ENCODE measurements at regions not wholly inside any gene's neighbourhood (a gene's known extent, or its start where the extent isn't known, plus 50 kb on each side); places are given as distances from the start of the nearest gene placed in this dataset.

DNA sequence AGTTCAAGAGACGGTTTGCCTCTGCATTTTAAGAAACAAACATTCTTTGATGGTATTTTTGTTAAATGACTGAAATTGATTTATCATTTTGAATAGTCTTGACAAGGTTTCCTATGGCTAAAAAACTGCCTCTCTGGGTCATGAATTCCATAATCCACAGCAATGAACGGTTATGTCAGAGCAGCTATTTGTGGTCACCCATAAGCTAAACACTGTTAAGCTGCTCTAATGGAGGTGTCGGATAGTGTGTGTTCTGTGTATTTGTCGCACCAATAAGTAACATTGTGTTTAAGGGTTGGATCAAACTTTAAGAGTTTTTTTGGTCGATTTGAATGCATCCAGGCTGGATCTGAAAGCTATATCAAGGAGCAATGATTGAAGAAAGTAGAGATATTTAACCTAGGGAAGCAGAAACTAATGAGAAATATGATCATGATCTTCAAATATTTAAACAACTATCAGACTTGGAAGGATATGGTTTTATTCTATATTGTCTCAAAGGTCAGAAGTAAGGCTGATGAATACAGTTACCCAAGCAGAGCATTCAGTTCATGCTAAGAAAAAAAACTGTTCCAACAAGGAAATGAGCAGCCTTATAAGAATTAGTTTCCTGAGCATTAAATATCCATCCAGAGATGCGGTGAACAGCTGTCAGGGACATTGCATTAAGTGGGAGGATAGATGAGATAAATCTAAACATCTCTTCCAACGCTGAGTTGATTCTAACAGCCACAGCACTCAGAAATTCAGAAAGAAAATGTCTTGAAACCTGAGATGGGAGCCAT lies 232.3 kb upstream of the RPS6KA3 start:
- TF ChIP-seq, protein P1, sequence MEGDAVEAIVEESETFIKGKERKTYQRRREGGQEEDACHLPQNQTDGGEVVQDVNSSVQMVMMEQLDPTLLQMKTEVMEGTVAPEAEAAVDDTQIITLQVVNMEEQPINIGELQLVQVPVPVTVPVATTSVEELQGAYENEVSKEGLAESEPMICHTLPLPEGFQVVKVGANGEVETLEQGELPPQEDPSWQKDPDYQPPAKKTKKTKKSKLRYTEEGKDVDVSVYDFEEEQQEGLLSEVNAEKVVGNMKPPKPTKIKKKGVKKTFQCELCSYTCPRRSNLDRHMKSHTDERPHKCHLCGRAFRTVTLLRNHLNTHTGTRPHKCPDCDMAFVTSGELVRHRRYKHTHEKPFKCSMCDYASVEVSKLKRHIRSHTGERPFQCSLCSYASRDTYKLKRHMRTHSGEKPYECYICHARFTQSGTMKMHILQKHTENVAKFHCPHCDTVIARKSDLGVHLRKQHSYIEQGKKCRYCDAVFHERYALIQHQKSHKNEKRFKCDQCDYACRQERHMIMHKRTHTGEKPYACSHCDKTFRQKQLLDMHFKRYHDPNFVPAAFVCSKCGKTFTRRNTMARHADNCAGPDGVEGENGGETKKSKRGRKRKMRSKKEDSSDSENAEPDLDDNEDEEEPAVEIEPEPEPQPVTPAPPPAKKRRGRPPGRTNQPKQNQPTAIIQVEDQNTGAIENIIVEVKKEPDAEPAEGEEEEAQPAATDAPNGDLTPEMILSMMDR (conservative IDR thresholded peaks at IDR 0.05) = no peak
- TF ChIP-seq EZH2 (IDR thresholded peaks at IDR 0.05; ENCODE audit: low read depth) = no peak
- no peak overlapping the region for H2AFZ ChIP-seq

GRCh38 chrX:20495575-20495974 lies 228.9 kb upstream of the RPS6KA3 start:
- no peaks in the 10 kb centered on the region for H3F3A ChIP-seq (ENCODE audit: insufficient read depth, low read depth)
- no peaks in the 10 kb centered on the region for H3K9me2 ChIP-seq (ENCODE audit: insufficient read depth)
- TF ChIP-seq, protein P1 (conservative IDR thresholded peaks at IDR 0.05) = no peak
- TF ChIP-seq EZH2 (IDR thresholded peaks at IDR 0.05; ENCODE audit: low read depth) = no peak
- H3K27me3 ChIP-seq (ENCODE audit: insufficient read depth, low read depth) = no peaks in the 10 kb centered on the region
- ChIA-PET POLR2A (ENCODE audit: unreplicated experiment) (no interaction called here), CTCF (no interaction called here)
- H3K4me3 ChIP-seq = no peak overlapping the region
- H3K27ac ChIP-seq = no peak overlapping the region
- BruUV-seq (replicated peaks) = no TSS peak
- H3K36me3 ChIP-seq (ENCODE audit: low read depth) = no peaks in the 10 kb centered on the region
- H3K79me2 ChIP-seq (ENCODE audit: low read depth) = no peaks in the 10 kb centered on the region
- H2AFZ ChIP-seq = no peak overlapping the region
- intact Hi-C loops (cut with micrococcal nuclease; ENCODE audit: unreplicated experiment) = no loop called here
- no peak overlapping the region for H3K4me2 ChIP-seq
- H3K4me1 ChIP-seq (replicated peaks; ENCODE audit: insufficient read depth) = no peaks in the 10 kb centered on the region
- DNase-seq = no peak
- no peaks in the 10 kb centered on the region for H3K9me3 ChIP-seq (ENCODE audit: insufficient read depth, low read depth)
- no peaks in the 10 kb centered on the region for H4K20me1 ChIP-seq (ENCODE audit: insufficient read depth)

More for the DNA sequence above, 232.3 kb upstream of the RPS6KA3 start:
- Histone ChIP-seq H3F3A (ENCODE audit: insufficient read depth, low read depth) (no peaks in the 10 kb centered on the region), H3K27ac (no peak overlapping the region), H3K4me2 (no peak overlapping the region), H3K4me1 (replicated peaks; ENCODE audit: insufficient read depth) (no peaks in the 10 kb centered on the region), H3K9me2 (ENCODE audit: insufficient read depth) (no peaks in the 10 kb centered on the region), H3K27me3 (ENCODE audit: insufficient read depth, low read depth) (no peaks in the 10 kb centered on the region), H3K9me3 (ENCODE audit: insufficient read depth, low read depth) (no peaks in the 10 kb centered on the region), H3K4me3 (no peak overlapping the region), H3K36me3 (ENCODE audit: low read depth) (no peaks in the 10 kb centered on the region), H4K20me1 (ENCODE audit: insufficient read depth) (no peaks in the 10 kb centered on the region), H3K79me2 (ENCODE audit: low read depth) (no peaks in the 10 kb centered on the region)
- intact Hi-C loops (cut with micrococcal nuclease; ENCODE audit: unreplicated experiment) = no loop called here
- no peak for DNase-seq
- CTCF ChIA-PET = no interaction called here
- POLR2A ChIA-PET (ENCODE audit: unreplicated experiment) = no interaction called here
- BruUV-seq (replicated peaks) = no TSS peak

- POLR2A ChIA-PET (ENCODE audit: unreplicated experiment) = no interaction called here
Measured at GRCh38 chrX:20488473-20488872, 221.8 kb upstream of the RPS6KA3 start.

More at GRCh38 chrX:20488473-20488872, 221.8 kb upstream of the RPS6KA3 start:
- Histone ChIP-seq H3K27me3 (ENCODE audit: insufficient read depth, low read depth) (no peaks in the 10 kb centered on the region), H3K4me3 (no peak overlapping the region), H4K20me1 (ENCODE audit: insufficient read depth) (no peaks in the 10 kb centered on the region), H3K9me3 (ENCODE audit: insufficient read depth, low read depth) (no peaks in the 10 kb centered on the region), H3K27ac (no peak overlapping the region), H3K4me1 (replicated peaks; ENCODE audit: insufficient read depth) (no peaks in the 10 kb centered on the region), H3F3A (ENCODE audit: insufficient read depth, low read depth) (no peaks in the 10 kb centered on the region), H3K9me2 (ENCODE audit: insufficient read depth) (no peaks in the 10 kb centered on the region), H3K4me2 (no peak overlapping the region), H3K79me2 (ENCODE audit: low read depth) (no peaks in the 10 kb centered on the region), H2AFZ (no peak overlapping the region), H3K36me3 (ENCODE audit: low read depth) (no peaks in the 10 kb centered on the region)
- CTCF ChIA-PET = no interaction called here
- no peak for DNase-seq
- intact Hi-C loops (cut with micrococcal nuclease; ENCODE audit: unreplicated experiment) = no loop called here
- no TSS peak for BruUV-seq (replicated peaks)
- no peak for TF ChIP-seq EZH2 (IDR thresholded peaks at IDR 0.05; ENCODE audit: low read depth)
- TF ChIP-seq, protein P1 (conservative IDR thresholded peaks at IDR 0.05) = no peak

All from PC-9 (cell line).